ENCODE measurements at regions not wholly inside any gene's neighbourhood (a gene's known extent, or its start where the extent isn't known, plus 50 kb on each side); places are given as distances from the start of the nearest gene placed in this dataset.

GRCh38 chr5:52356311-52356918, 431.3 kb upstream of the ITGA1 start:
- TF ChIP-seq CTCF (IDR thresholded peaks at IDR 0.05) (peak; percentile 16 to 58 (median 29)), POLR2AphosphoS5 (IDR thresholded peaks at IDR 0.05) (no peak), POLR2A (IDR thresholded peaks at IDR 0.05) (no peak), EP300 (IDR thresholded peaks at IDR 0.05) (no peak)
